ENCODE measurements at regions not wholly inside any gene's neighbourhood (a gene's known extent, or its start where the extent isn't known, plus 50 kb on each side); places are given as distances from the start of the nearest gene placed in this dataset.

DNA sequence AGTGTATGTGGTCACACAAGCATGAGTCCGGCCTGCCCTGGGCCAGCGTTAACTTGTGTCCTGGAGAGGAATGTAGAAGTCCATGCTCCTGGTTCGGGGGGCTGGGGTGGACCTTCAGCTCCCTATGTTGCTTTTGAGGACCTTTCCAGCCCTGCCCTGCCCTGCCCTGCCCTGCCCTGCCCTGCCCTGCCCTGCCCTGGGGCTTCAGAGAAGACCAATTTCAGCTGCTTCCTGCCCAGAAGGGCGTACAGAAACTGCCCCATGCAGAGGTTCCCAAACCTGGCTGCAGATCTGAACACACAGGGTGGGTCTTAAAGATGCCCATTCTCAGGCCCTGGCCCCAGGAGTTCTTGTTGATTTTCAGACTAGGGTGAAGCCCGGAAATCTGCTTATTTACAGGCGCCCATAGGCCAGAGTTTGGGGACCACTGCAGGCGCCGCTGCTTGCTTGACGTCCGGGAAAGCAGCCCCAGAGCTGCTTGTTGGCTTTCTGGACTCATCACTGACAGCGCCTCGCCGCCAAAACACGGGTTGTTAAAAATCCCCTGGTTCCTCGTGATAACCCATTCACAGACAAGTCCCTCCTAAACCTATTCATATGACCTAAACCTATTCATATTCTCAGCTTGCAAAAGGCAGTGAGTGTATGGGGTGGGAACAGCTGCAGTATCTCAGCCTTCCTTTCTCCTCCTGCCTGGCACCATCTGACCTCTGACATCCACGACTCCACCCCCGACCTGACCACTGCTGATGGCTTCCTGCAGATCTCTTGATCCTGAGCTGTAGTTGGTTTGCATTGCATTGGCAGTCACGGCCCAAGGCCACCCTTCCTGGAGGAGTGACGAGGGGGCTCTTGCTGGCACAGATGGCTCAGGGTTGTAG, 198.3 kb downstream of the GLI2 start:
- no peak for DNase-seq

DNA sequence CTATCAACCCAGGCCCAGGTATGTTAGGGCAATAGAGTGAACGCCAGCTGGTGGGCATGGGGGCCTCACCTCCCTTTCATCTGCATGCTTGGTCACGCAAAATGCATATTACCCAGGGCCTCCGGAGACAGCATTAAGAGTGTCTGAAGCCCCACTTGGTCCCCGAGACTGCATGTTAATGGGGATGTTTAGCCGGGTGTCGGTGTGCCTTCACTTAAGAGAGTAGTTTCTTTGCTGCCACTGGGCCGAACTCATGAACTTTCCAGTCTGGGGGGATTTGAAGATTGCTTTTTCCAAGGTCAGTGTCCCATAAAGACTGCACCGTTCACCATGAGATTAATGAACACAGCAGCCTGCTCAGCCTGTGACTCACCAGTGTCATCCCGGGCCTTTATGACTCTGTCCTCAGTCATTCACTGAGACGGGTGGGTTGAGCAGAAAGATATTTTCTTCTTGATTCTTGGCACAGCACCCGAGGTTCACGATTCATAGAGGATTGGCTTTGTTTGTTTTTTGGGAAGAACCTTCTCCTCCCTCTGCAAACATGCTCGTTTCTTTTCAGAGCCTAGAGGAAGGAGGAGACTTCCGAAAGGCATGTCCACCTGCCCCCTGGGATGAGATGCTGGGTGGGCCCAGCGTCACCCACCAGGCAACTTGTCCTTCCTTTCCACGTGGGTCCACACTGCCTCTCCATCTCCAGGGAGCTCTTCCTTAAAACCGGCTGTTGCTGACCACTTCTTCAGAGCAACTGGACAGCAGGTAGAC, 199.1 kb downstream of the GLI2 start:
- no peak for DNase-seq

DNA sequence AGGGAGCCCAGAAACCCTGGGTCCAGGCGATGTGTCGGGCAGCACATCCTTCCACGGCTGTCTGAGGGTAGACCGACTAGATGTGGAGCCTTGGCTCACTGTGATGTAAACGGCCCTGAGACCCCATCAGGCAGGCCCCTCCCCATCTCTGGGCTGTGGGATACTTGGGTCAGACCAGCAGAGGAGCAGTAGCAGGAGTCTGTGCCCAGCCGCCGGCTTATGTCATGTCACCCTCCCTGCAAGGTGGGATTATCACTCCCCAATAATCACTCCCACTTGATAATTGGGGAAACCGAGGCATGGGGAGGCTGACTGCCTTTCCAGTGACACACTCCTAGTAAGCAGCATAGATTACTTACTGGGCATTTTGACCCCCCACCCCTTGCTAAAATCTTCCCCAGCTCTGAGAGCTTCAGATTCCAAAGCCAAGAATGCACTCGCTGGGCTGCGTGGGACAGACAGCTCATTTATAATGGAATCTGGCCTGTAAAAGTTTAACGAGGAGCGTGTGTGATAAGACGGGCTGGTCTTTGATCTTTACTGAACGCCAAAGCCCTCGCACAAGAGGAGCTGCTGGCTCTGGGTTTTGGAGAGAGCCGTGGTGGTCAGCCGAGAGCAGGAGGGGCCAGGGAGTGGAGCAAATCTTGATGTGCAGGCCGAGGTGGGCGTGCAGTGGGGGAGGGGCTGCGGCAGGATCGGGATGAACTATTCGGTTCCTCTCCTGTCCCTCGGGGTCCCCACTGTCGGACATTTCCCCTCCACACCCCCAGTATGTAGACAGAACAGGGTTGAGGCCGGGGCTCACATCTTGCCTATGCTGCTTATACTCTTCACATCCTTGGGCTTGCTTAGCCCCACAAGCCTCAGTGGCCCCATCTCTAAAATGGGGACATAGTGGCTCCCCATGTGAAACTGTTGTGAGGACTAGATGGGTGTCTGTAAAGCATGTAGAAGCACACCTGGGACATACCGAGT, 200.0 kb downstream of the GLI2 start:
- DNase-seq, result no peak

DNA sequence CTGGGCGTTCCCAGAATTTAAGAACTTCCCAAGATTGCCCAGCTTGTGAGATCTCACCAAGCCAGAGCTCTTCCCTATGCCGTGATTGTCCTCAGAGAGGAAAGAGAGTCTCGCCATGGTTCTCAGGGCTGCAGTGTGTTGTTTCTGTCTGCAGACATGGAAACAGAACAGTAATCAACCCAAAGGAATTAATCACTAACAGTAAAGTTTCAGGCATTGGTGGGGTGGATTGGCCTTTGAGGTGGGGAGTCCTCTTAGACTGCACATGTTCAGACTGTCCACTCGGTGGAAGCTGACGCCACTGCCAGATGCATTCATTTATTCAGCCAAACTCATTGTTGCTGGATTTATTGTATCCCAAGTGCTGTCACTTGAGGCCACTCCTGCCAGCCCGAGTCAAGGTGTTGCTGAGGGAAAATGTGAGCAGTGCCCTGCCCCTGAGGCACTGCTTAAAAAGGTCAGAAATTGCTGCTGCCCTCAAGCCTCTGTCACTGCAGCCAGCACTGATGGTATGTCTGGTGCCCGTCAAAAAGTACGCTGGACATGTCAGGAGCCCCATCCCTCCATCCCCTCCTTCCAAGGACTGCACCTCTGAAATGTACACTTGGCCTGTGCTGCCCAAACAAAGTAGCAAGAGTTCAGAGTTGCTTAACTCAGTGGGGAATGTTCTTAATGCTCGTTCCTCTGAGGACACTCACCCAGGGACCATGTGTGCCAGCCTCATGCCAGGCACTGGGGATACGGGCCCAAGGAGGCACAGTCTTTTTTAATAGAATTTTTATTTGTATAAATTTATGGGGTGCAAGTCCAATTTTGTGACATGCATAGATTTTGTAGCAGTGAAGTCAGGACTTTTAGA, 201.0 kb downstream of the GLI2 start:
- DNase-seq, result no peak

DNA sequence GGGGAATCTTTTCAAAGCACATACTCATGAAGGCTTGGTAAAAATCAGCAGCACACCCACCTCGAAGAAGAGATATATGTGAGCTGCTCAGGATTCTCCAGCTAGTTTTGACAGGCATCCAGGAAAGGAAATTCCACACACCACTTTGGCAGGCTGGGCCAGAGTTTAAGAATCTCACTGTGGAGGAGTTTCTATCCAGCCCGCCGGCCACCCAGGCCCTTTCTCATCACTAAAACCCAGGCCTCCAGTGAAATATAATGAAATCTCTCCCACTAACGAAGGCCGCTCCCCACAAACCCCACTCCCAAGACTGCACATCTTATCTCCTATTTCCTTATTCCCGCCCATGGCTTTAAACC, 202.0 kb downstream of the GLI2 start:
- DNase-seq, result no peak

DNA sequence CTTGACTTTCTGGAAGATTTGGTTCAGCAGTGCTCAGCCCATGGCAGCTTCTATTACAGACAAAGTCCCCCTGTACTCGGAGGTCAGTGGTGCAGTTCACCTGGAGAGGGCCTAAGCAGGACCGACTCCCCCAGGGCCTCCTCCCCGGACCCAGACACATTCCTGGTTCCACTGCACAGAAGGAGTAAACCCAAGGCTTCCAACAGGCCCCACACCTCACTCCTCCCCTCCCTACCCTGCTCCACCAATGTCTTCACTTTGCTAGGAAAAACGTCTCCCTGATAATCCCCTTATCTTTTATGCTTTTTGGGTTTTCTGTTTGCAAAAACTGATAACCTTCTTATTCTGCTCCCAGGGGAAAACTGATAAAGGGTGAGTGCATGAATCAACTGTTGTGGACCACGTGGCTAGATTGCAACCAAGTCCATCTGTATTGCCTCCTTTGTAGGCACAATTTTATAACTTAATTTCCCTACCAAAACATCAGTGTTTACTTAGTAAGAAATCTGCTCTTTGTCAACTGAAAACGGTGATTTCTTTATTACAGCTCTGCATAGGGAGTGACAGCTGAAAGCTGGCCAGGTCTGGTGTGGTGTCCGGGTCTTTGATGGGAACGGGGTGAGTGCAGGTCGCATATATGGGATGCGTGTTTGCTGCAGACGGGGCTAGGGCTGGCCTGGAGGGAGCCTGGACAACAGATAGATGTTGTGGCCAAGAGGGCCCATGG, 202.5 kb downstream of the GLI2 start:
- no peak for DNase-seq

DNA sequence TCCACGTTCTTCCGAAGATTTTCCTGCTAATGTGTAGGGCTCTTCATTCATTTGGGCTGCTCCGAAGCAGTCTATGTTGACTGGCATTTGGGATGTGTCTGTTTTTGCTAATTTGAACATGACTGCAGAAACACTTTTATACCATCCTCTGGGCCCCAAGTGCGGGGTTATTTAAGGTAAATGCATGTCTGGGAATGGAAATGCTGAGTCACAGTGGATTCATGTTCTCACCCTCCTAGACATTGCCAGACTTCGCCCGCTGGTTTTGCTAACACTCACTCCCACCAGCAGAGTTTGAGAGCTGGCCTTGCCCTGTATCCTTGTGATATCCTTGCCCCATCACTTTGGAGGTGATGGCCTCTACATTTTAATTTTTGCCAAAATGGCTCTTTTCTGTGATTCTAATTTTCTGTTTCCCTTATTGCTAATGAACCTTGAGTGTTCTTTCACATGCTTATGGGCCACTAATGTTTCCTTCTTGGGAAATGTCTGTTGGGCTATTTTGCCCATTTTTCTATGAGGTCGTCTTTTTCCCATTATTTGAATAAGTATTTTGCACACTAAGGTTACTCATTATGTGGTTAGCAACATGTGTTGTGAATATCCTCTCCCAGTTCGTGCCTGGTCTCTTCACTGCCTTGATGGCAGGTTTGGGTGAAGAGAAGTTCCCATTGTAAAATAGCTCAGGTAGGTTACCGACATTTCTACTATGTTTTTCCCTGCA, 204.1 kb downstream of the GLI2 start:
- no peak for DNase-seq

DNA sequence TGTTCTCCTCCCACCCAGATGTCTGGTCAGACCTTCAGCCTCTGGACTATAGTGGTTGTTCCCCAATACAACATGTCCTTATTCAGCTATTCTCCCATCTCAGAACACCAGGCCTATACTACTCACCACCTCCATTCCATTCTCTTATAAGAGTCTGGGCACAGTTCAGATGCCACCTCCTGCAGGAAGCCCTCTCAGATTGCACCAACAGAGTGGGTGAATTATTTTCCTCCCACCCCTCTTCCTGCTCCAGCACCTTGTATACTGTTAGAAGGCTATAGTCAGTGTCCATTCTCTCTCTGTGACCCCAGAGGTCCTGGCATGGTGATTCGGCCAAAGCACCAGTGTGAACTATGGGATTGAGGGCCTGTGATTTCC, 204.6 kb downstream of the GLI2 start:
- no peak for DNase-seq

DNA sequence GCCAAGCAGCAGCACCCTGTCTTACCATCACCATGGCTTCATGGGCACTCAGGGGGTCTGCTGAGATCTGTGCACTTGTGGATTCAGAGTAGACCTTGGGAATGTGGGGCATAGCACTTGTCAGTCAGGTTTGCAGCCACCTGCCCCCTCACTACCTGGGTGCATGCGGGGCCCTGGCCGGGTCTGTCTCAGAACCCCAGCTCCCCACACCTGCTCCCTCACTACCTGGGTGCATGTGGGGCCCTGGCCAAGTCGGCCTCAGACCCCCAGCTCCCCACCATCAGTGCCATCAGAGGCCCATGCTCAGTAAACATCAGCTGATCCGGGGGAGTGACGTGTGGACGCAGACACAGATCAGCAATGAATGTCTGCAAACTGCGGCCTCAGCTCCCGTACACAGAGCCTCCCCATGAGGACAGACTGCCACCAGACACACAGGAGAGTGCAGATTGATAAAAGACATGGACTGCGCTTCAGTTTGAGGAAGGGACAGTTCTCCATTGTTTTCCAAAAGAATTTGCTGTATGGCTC, 205.1 kb downstream of the GLI2 start:
- DNase-seq, result no peak

DNA sequence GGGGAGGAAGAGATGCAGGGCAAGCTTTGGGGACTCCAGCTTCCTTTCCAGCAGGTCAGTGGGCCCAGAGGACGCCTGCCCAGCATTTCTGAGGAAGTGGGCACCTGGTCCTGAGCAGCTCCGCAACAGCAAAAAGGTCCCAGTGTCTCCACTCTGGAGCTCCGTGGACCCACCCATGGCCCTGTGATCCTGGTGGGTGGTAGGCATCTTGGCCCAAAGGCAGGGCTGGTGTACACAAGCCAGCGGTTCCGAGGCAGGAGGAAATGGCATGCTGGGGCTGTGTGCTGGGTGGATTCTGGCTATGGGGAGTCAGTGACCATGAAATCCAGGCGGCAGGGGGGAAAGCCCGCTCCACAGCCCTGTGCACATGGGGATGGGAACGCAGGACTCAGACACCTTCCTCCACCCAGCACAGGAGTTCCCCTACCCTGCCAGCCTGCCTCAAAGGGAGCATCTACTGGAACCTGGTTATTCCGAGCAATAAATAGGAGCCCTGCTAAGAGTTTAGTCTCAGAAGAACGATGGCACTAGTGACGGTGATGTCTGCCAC, 206.0 kb downstream of the GLI2 start:
- DNase-seq, result no peak

DNA sequence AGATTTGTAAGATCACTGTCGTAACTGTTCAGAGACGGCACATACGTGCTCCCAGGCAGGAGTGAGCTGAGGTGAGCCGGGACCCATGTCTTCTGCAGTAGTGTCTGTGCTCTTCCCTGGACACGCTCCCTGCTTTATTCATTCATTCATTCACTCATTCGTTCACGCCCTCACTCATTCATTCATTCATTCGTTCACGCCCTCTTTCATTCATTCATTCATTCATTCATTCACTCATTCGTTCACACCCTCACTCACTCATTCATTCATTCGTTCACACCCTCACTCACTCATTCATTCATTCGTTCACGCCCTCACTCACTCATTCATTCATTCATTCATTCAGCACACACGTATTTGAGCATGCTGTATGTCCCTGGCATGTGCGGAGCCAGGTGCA, 207.0 kb downstream of the GLI2 start:
- DNase-seq, result no peak

DNA sequence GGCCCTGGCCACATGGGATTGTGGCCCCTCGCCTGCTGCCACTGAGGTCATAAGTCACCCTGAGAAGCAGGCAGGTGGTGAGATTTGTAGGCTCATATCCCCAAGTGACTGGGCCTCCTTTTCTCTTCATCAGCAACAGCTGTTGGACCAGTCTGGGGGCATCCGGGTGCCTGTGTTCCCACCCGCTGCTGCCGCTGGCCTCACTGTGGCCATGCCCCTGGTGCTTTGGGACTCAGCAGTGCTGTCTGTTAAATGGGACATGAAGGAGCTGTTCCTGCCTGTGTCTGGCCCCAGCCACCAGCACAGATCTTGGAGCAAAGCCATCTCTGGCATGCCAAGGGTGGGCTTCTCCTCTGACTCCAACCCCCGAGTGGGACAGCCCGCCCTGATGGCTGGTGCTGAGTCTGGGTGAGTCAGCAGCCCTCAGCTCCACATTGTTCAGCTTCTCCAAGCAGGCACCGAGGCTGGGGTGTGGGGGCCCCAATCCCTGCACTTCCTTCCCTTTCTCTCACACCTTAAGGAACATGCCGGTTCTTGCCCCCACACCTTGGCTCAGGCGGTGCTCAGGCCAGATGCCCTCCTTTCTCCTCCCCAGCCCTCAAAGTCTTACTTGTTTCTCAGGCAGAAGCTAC, 207.9 kb downstream of the GLI2 start:
- DNase-seq, result no peak

DNA sequence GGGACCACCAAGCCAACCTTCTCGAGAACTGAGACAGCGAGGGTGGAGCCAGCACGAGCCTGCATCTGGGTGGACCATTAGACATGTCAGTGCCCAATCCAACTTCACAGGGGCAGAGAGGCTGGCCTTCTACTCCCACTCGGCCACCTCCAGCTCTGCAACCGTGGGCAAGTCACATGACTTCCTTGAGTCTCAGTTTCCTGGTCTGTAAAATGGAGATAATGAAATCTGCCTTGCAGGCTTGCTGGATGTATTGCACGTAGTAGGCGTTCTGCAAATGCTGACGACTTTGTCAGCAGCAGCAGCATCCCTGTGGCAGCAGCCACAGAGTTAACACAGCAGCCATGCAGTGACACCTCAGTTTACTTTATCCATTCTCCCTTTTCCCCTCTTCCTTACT, 208.9 kb downstream of the GLI2 start:
- no peak for DNase-seq

DNA sequence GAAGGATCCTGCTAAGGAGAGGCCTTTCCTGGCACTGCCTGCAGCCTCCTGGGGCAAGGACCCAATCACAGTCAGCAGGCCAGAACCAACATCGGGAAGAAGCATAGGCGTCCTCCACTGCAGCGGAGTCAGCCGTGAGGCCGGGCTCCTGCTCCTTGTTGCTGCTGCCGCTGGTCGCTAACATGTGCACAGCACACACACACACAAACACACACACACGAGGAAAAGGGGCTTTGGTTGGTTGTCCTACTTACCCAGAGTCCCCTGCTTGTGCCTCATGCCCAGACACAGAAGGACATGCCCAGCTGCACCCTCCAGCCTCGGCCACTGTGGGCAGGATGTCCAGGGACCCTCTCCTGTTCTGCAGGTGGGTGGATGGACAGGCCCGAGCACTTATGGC, 209.4 kb downstream of the GLI2 start:
- no peak for DNase-seq

DNA sequence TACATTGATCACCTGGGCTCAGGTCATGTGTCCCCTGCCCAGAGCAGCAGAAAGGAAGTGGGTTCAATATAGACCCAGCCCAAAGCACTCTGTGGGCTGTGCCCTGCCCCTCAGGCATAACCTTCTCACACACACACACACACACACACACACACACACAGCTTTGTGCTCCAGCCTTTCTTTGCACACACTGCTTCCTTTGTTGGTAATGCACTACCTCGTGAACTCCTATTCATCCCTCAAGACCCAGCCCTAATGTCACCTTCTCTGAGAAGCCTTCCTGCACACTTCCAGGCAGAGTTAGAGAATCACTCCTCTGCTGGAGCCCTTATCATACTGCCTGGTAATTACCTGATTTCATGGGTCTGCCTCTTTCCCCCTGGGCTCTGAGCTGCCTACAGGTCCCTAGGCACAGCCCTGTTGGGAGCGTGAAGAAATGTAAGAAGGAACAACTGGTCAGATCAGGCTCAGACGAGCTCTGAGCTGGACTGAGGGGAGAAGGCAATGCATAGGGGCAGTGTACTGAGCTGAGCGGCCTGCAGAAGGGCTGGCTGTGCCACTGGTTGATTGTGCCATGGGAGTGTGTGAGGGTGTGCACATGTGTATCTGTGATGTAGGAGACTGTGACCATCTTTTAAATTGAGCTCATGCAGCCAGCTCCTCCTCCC, 210.3 kb downstream of the GLI2 start:
- no peak for DNase-seq

DNA sequence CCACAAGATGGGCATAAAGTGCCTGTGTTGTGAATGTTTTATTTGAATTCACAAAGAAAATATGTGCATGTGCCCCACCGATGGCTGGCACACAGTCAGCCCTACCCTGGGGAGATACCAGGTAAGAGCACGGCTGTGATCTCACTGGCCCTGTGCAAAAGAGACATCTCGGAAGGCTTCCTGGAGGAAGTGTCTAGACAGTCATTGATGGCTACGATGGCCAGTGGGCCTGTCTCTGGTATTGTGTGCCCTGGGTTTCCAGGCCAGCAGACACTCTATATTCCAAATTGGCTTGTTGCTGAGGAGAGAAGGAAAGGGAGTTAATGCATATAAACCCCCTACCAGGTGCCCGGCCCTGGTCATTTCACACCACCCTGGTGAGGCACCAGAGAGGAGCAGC, 211.7 kb downstream of the GLI2 start:
- DNase-seq, result no peak

DNA sequence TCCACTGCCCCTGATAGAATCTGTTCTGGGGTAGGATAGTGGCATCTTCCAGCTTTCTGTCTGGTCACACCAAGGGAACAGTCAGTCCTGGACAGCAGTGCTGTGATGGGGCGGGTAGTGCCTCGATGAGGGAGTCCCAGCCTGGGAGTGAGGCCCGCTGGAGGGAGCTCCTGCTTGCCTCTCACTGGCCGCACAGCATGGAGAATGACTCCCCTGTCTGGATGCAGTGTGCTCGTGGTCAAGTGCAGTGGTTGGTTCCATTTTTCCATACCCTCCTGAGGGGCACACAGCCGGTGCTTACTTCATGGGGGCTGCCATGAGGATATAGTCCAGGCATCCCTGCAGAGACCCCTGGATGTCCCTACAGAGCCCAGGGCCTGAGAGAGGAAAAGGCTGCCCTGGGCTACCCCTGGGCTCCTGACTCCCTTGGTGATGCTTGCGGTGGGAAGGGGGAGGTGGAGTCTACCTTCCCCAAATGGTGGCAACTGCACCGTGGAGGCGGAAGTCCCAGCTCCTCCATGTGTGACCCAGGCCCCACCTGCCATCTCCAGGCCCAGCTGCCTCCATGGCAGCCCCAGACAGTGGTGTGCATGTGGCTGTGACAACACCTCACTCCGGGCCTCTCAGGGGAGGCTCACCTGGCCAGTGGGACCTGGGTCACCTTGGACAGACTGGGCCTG, 212.5 kb downstream of the GLI2 start:
- DNase-seq, result no peak
